HG03460 (cell line): ENCODE measurements at regions not wholly inside any gene's neighbourhood (a gene's known extent, or its start where the extent isn't known, plus 50 kb on each side); places are given as distances from the start of the nearest gene placed in this dataset.
A peak's percentile ranks its signal among the peaks of the same experiment; 100 is the strongest.

ENCODE experiments used
- ATAC-seq: cut with Tn5 transposase; IDR thresholded peaks from one replicate; pipeline ENCODE4 v1.9.1; 2021; ENCODE audit not compliant: unreplicated experiment

GRCh38 chr14:22419620-22420019 is 169.4 kb downstream of the DAD1 start:
- no peak for ATAC-seq

GRCh38 chr14:22418631-22419030 is 170.4 kb downstream of the DAD1 start:
- ATAC-seq: peak; percentile 68

GRCh38 chr14:22417914-22418313 is 171.1 kb downstream of the DAD1 start:
- no peak for ATAC-seq

DNA sequence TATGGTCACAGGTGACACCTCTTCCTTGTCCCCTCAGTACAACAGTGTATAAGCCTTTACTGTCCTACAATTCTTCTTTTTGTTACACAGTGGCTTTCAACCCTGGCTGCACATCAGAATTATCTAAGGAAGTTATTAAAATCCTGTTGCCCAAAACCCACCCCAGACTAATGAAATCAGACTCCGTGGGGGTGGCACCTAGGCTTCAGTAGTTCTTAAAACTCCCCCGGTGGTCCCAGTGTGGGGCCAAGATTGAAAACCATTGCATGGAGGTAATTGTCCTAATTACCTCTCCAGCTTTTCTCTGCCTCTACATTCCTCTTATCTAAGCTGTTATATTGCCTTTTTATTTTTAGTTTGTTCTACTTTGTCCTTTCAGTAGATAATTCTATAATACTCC is 172.8 kb downstream of the DAD1 start:
- ATAC-seq: no peak

DNA sequence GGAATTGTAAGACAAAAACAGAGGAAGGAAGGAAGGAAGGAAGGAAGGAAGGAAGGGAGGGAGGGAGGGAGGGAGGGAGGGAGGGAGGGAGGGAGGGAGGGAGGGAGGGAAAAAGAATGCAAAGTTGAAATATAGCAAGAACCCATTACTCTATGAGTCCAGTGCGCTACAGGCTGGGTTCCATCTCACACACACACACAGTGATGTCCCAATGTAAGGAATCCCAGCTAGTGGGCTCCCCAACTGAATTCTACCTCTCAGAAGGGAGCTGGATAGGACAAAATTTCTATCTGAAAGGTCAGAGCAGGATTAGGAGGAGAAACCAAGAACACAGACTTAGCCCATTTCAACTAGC is 173.4 kb downstream of the DAD1 start:
- ATAC-seq: no peak

DNA sequence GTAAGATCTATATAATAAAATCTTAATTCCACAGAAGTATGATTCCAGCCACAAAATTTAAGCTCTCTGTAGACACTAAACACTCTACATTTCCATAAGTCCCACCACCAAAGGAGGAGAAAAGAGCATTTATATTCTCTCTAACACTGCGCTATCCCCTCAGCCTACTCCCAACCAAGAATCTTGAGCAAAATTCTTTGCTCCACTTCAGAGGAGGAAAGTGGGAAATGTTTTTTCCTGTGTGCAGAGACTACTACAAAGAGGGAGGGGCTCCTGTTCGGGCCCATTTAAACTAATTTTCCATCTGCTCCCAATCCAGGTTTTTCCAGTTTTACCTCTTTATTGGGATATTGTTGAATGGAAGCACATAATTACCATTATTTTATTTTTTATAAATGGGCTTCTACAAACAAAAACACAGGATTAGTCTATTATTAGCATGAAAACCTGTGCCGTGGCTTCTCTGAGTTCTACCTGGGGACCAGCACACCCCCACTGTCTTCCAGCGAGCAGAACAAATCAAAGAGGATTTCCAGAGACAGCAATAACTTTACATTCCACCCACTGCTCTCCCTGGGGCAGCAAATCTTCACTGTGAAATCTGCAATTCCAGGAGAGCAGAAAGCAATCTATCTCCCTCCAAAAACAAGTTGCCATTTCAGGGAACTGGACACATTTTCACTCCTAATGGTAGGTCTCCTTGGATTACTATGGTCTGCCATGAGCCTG is 174.0 kb downstream of the DAD1 start:
- ATAC-seq: no peak

DNA sequence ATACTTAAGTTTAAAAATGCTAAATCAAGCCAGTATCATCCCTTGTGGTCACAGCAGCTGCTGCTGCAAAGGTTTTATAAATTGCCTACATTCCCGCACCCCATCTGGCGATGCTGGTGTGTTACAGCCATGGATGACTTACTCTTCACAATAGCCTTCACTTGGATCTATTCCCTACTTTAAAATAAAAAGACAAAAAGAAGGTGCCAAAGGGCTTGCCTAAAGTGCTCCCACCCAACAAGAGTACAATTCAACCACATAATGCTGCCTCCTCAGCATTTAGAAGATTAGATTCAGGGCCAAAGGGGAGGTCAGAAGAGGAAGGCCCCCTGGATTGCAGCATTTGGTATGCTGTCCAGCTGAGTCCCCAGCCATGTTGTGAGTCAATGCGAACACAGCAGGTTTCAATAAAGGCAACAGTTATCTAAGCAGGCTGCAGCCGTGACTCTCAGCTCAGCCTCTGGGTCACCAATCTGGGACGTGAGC is 176.1 kb downstream of the DAD1 start:
- ATAC-seq: no peak

GRCh38 chr14:22411398-22412055 is 177.5 kb downstream of the DAD1 start:
- no peak for ATAC-seq

- no peak for ATAC-seq
Measured at GRCh38 chr14:22410497-22410896, 178.5 kb downstream of the DAD1 start.

GRCh38 chr14:22409006-22409405 is 180.0 kb downstream of the DAD1 start:
- no peak for ATAC-seq

GRCh38 chr14:22408547-22408946 is 180.5 kb downstream of the DAD1 start:
- ATAC-seq: no peak

GRCh38 chr14:22407033-22407432 is 182.0 kb downstream of the DAD1 start:
- ATAC-seq: no peak

DNA sequence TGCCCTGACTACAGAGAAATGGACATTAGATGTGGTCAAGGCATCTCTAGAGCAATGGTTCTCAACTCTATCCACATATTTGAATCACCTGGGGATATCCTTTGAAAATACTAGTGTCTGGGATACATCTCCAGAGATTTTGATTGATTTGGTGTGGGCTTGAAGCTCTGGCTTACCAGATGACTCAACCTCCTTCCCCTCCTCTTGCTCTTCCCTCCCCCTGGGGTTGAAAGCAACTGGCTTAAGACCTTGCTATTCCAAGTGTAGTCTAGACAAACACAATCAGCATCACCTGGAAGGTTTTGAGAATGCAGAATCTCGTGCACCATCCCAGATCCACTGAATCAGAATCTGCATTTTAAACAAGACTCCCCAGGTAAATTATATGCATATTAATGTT is 183.8 kb downstream of the DAD1 start:
- no peak for ATAC-seq

DNA sequence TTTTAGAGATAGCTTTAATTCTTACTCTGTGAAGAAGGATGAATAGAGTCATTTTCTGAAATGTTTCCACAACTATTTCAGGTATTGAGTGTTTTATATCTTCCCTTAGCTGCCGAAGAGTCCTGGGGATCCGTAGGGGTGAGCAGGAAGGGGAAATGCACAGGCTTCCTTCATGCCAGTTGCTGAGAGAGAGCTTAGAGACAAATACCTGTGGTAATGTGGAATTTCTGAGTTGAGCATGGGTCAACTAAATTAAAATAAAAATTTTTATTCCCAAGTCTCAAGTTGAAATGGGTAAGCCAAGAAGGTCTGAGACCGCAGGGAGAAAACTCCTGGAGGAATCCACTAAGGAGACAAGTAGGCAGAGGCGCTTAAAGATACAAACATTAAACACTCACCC is 185.7 kb downstream of the DAD1 start:
- no peak for ATAC-seq

DNA sequence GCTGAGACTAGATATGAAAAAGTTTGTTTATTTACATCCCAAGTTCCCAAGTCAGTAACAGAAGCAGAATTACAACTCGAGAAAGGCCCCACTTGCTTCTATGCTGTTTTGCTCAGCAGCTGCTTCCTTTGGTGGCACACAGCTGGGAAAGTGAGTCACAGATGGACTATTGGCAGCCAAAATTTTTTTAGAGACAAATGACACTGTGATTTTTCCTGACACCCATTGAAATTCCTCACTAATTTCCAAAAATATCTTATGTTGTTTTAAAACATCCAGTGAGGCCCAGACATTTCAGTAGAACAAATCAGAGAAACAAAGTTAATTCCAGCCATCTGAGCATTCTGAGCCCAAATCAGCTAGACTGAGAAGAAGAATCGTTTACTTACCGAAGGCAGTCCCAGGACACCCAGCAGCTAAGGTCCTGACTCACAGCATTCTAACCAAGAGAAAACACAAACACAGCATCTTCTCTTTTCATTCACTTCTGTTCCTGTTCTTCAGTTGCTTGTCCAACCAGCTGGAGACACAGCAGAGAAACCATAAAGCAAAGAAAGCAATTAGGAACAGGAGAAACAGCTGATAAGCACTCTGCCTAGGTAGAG is 188.3 kb downstream of the DAD1 start:
- ATAC-seq: no peak

GRCh38 chr14:22399776-22400175 is 189.2 kb downstream of the DAD1 start:
- ATAC-seq: no peak

DNA sequence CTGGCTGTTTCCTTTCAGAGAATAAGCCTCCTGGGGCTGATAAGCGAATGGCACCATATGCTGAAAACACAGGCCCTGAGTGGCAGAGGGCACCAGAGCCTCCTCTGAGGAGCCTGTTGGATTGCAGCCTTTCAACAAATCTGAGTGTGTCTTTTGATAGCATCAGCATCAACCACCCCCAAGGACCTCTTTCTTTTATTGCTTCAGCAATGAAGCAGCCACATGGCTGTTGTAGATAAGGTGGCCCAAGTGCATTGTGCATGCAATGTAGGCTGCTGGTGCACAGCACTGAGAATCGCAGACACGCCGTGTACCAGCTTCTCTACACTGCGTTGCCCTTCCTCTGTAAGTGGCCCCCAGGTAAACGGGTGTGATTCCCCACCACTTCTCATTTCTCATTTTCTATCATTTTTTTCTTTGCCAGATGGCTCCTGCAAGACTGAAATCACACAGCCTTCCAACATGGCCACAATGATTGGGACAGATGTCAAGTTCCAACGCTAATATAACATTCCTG is 191.7 kb downstream of the DAD1 start:
- ATAC-seq: no peak

GRCh38 chr14:22395803-22396202 is 193.2 kb downstream of the DAD1 start:
- no peak for ATAC-seq

GRCh38 chr14:22394616-22395015 is 194.4 kb downstream of the DAD1 start:
- ATAC-seq: no peak

- ATAC-seq: no peak
Measured at GRCh38 chr14:22393796-22394195, 195.2 kb downstream of the DAD1 start.

DNA sequence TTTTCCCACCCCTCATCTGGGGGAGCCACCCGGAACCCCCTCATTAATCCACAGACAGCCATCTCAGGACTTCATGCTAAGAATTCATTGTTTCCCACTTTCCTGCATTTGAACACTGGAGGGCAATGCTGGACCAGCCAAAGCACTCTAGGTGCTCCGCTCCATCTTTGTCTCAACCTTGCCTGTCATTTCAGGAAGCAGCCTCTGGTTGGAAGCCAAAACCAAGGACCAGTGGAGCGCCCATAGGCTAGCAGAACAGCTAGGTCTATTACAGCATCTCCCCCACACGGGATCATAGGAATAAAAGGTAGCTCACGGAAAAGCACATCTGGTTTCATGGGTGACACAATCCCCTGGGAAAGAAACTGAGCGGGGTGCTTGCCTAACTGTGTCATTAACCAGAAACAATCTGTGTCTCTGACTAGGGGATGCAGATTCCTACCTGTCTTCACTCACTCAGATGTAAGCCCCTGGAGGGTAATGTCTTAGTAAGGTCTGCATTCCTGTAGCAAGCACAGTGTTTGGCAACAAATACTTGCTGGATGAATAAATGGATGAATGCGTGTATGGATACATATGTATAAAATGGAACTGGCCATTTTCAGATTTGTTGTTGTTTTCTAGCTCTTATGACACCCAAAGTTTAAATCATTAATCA is 197.0 kb downstream of the DAD1 start:
- no peak for ATAC-seq
